GM12873 (cell line): ENCODE measurements at regions not wholly inside any gene's neighbourhood (a gene's known extent, or its start where the extent isn't known, plus 50 kb on each side); places are given as distances from the start of the nearest gene placed in this dataset.

Experiments used
- TF ChIP-seq, protein P1 (sequence below): IDR thresholded peaks from 2 replicates; pipeline ENCODE4 v1.5.1; 2012; ENCODE audit warnings: low read depth, mild to moderate bottlenecking, moderate library complexity, low read length, control low read depth; ENCODE audit not compliant: insufficient read depth; ENCODE audit errors: missing control alignments

DNA sequence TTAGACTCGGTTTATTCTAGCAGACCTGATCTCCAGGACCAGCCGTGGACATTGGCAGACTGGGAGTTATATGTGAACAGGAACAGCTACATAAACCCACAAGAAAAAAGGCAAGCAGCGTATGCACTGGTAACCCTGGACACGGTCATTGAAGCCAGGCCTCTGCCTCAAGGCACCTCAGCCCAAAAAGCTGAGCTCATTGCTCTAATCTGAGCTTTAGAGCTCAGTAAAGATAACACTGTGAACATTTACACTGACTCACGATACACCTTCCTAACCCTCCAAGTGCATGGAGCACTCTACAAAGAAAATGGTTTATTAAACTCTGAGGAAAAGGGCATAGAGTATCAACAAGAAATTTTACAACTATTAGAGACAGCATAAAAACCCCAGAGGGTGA, 148.9 kb upstream of the FGF16 start:
- TF ChIP-seq, protein P1, sequence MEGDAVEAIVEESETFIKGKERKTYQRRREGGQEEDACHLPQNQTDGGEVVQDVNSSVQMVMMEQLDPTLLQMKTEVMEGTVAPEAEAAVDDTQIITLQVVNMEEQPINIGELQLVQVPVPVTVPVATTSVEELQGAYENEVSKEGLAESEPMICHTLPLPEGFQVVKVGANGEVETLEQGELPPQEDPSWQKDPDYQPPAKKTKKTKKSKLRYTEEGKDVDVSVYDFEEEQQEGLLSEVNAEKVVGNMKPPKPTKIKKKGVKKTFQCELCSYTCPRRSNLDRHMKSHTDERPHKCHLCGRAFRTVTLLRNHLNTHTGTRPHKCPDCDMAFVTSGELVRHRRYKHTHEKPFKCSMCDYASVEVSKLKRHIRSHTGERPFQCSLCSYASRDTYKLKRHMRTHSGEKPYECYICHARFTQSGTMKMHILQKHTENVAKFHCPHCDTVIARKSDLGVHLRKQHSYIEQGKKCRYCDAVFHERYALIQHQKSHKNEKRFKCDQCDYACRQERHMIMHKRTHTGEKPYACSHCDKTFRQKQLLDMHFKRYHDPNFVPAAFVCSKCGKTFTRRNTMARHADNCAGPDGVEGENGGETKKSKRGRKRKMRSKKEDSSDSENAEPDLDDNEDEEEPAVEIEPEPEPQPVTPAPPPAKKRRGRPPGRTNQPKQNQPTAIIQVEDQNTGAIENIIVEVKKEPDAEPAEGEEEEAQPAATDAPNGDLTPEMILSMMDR, result no peak

DNA sequence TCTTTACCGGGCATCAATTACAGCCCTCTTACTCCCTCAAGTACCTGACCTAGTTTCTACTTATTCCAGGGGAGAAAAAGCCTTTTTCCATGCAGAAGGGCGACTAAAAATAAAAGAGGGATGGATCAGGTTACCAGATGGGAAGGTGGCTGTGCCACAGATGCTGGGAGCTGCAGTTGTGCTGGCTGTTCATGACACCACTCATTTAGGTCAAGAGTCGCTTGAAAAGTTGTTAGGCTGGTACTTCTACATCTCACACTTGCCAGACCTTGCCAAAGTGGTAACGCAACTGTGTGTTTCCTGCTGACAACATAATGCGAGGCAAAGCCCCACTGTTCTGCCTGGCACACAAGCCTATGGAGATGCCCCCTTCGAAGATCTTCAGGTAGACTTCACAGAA, 148.4 kb upstream of the FGF16 start:
- TF ChIP-seq, protein P1, result no peak

DNA sequence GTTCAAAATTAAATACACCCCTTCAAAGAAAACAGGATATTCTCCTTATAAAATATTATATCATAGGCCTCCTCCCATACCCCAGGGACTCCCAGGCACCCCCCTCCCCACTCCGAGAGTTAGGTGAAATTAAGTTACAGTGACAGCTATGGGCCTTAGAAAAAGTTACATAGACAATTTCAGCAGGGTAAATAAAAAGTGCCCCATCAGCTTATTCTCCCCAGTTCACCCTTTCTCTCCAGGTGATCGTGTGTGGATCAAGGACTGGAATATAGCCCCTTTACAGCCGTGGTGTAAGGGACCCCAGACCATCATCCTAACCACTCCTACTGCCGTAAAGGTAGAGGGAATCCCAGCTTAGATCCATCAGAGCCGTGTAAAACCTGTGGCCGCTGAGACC, 147.6 kb upstream of the FGF16 start:
- TF ChIP-seq, protein P1, result no peak

DNA sequence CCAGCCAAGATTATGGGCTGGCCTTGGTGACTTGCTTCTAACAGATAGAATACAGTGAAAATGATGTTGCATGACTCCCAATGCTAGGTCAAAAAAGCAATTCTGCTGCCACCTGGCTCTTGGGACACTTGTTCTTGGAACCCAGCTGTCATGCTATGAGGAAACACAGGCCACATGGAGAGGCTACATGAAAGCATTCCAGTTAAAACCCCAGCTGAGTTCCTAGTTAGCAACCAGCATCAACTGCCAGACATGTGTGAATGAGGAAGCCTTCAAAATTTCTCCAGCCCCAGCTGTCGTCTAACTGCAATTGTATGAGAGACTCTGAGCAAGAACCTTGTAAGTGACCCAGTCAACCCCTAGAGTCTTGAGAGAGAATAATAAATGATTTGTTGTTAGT, 105.2 kb upstream of the FGF16 start:
- TF ChIP-seq, protein P1, result no peak

DNA sequence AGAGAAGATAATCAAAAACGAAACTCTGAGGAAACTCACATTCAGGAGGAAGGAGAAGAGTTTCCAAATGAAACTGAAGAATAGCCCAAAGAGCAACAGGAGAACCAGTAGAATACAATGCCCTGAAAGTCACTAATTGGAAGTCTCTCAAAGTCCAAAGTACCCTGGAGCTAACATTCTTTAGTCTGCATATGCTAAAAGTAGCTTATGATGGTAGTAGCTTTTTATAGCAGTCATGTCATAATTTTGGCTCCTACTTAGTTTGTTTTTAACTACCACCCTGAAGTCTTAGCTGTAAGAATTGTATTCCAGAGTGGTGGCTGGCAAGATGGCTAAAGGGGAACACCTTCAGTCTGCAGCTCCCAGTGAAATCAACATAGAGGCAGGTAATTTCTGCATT, 100.3 kb upstream of the FGF16 start:
- TF ChIP-seq, protein P1, result no peak

DNA sequence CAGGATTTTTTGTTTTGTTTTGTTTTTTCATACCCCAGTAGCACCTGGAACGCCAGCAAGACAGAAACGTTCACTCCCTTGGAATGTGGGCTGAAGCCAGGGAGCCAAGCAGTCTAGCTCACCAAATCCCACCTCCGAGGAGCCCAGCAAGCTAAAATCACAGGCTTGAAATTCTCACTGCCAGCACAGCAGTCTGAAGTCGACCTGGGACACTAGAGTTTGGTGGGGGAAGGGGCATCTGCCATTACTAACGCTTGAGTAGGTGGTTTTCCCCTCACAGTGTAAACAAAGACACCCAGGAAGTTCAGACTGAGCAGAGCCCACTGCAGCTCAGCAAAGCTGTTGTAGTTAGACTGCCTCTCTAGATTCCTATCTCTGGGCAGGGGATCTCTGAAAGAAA, 99.6 kb upstream of the FGF16 start:
- TF ChIP-seq, protein P1, result no peak

DNA sequence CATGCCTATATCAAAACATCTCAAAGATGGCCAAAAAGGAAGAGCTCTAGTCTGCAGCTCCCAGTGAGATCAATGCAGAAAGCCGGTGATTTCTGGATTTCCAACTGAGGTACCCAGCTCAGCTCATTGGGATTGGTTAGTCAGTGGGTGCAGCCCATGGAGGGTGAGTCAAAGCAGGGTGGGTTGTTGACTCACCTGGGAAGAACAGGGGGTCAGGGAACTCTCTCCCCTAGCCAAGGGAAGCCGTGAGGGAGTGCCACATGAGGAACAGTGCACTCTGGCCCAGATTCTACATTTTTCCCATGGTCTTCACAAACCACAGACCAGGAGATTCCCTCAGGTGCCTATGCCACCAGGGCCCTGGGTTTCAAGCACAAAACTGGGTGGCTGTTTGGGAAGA, 57.3 kb upstream of the FGF16 start:
- TF ChIP-seq, protein P1, result no peak
